GM18519 (cell line): ENCODE measurements at regions not wholly inside any gene's neighbourhood (a gene's known extent, or its start where the extent isn't known, plus 50 kb on each side); places are given as distances from the start of the nearest gene placed in this dataset.
"Not testable (repeated sequence)": the region's sequence is repeated elsewhere in the genome, so short reads cannot be mapped to it uniquely, and the experiment has no call there.

Experiments used
- ATAC-seq: cut with Tn5 transposase; IDR thresholded peaks from one replicate; pipeline ENCODE4 v1.9.1; 2021; ENCODE audit warnings: mild to moderate bottlenecking, moderate library complexity; ENCODE audit not compliant: unreplicated experiment, low FRiP score

GRCh38 chr3:124299831-124300230, 307.9 kb upstream of the ROPN1 start:
- no peak for ATAC-seq

- ATAC-seq: no peak
Observed at GRCh38 chr3:124300416-124300815, 308.5 kb upstream of the ROPN1 start.

GRCh38 chr3:124303305-124303910, 311.5 kb upstream of the ROPN1 start:
- no peak for ATAC-seq

GRCh38 chr3:124306665-124307064, 314.7 kb upstream of the ROPN1 start:
- no peak for ATAC-seq

- no peak for ATAC-seq
Observed at GRCh38 chr3:124313621-124314020, 321.7 kb upstream of the ROPN1 start.

GRCh38 chr3:124315215-124316033, 323.5 kb upstream of the ROPN1 start:
- no peak for ATAC-seq

- ATAC-seq: no peak
Observed at GRCh38 chr3:124316034-124316287, 324.0 kb upstream of the ROPN1 start.

- ATAC-seq: no peak
Observed at GRCh38 chr3:124318014-124318413, 326.1 kb upstream of the ROPN1 start.

GRCh38 chr3:124318656-124319055, 326.7 kb upstream of the ROPN1 start:
- ATAC-seq: no peak

- no peak for ATAC-seq
Observed at GRCh38 chr3:124320976-124321375, 329.1 kb upstream of the ROPN1 start.

- no peak for ATAC-seq
Observed at GRCh38 chr3:124322309-124322880, 330.5 kb upstream of the ROPN1 start.

GRCh38 chr3:124322966-124323365, 331.0 kb upstream of the ROPN1 start:
- ATAC-seq: no peak

GRCh38 chr3:124325248-124325647, 333.3 kb upstream of the ROPN1 start:
- no peak for ATAC-seq

- ATAC-seq: no peak
Observed at GRCh38 chr3:124329723-124330122, 337.8 kb upstream of the ROPN1 start.

GRCh38 chr3:124333931-124334640, 342.2 kb upstream of the ROPN1 start:
- ATAC-seq: no peak

- no peak for ATAC-seq
Observed at GRCh38 chr3:124336067-124336656, 344.2 kb upstream of the ROPN1 start.

GRCh38 chr3:124345845-124346244, 353.9 kb upstream of the ROPN1 start:
- no peak for ATAC-seq

GRCh38 chr3:124346487-124346886, 354.6 kb upstream of the ROPN1 start:
- no peak for ATAC-seq

GRCh38 chr3:124347418-124347817, 355.5 kb upstream of the ROPN1 start:
- ATAC-seq: no peak

- ATAC-seq: not testable (repeated sequence)
Observed at GRCh38 chr3:124348555-124348954, 356.6 kb upstream of the ROPN1 start.
